GM12872 (cell line): ENCODE measurements at regions not wholly inside any gene's neighbourhood (a gene's known extent, or its start where the extent isn't known, plus 50 kb on each side); places are given as distances from the start of the nearest gene placed in this dataset.

ENCODE experiments used
- CTCF ChIP-seq: IDR thresholded peaks from 3 replicates; pipeline ENCODE4 v1.5.1; 2011; ENCODE audit warnings: low read depth, mild to moderate bottlenecking, low read length, moderate library complexity; ENCODE audit not compliant: insufficient read depth

- no peak for TF ChIP-seq CTCF
These were observed 238.5 kb downstream of the TBX18 start for GRCh38 chr6:84525907-84526306.

GRCh38 chr6:84524636-84525035, 239.8 kb downstream of the TBX18 start:
- no peak for TF ChIP-seq CTCF

- TF ChIP-seq CTCF, result no peak
These were observed 242.3 kb downstream of the TBX18 start for GRCh38 chr6:84522135-84522549.

GRCh38 chr6:84521511-84521910, 242.9 kb downstream of the TBX18 start:
- TF ChIP-seq CTCF, result no peak

GRCh38 chr6:84517741-84518530, 246.5 kb downstream of the TBX18 start:
- TF ChIP-seq CTCF, result no peak

GRCh38 chr6:84516154-84516553, 248.2 kb downstream of the TBX18 start:
- TF ChIP-seq CTCF, result no peak

- no peak for TF ChIP-seq CTCF
These were observed 249.3 kb downstream of the TBX18 start for GRCh38 chr6:84515067-84515466.
